HCT116 (cell line): ENCODE measurements at regions not wholly inside any gene's neighbourhood (a gene's known extent, or its start where the extent isn't known, plus 50 kb on each side); places are given as distances from the start of the nearest gene placed in this dataset.

Experiments
- POLR2A ChIP-seq: IDR thresholded peaks from 2 replicates; pipeline ENCODE4 v1.7.0; 2011; ENCODE audit warnings: borderline replicate concordance; ENCODE audit not compliant: insufficient read depth, insufficient read length; ENCODE audit errors: extremely low read depth
- POLR2AphosphoS5 ChIP-seq: IDR thresholded peaks from 2 replicates; pipeline ENCODE4 v1.6.1; 2011; ENCODE audit warnings: mild to moderate bottlenecking, low read depth, low read length, moderate library complexity
- ZNF274 ChIP-seq: fragments of 200-500 bp; sonication (Bioruptor generic); IDR thresholded peaks from 2 replicates; pipeline ENCODE4 v1.6.1; 2014; ENCODE audit warnings: mild to moderate bottlenecking, low read depth, low read length, inconsistent platforms
- TF ChIP-seq, protein P1 (sequence below): IDR thresholded peaks from 2 replicates; pipeline ENCODE4 v1.6.1; 2012
- TF ChIP-seq, protein P2 (sequence below), 3 experiments: fragments of 200-600 bp in 1 of 3; sonication (generic) in 1 of 3; IDR thresholded peaks in 2 of 3; conservative IDR thresholded peaks in 1 of 3; 2 replicates each; pipeline ENCODE4 v1.5.1; 2012 to 2017; ENCODE audit warnings: low read depth in 2 of 3, low read length in 2 of 3, antibody characterized with exemption in 1 of 3, borderline replicate concordance in 1 of 3, control low read depth in 1 of 3, mild to moderate bottlenecking in 1 of 3, mixed read lengths in 1 of 3, mixed run types in 1 of 3, moderate library complexity in 1 of 3; ENCODE audit not compliant: insufficient read depth in 1 of 3

DNA sequence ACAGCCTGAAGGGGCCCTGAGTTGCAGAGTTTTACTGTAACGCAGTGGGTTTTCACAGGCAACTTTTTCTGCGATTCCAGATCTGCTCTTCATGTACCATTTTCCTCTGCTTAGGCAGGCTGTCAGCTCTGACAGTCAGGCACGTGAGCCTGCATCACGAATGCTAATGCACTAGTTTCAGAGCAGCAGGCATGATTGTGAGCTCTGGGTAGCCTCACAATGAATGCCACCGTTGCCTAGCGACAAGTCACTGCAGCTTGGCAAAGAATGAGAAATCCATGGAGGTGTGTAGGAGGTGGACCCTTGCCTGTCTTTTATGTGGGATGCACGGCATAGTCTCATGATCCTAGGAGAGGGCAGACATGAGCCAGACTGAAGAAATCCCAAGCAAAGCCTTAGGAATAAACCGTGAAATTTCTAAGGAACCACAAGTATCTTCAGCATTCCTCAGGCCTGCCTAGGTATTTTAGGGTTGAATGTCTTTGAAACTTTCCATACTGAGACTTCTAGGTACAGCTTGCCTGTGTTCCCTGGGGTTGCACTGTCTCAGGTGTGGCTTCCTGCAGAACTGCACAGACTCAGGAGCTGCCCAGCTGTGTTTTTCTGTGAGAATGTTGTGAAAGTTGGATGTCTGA lies 774.7 kb upstream of the TSPY4 start:
- TF ChIP-seq POLR2AphosphoS5, result no peak
- TF ChIP-seq, protein P1, sequence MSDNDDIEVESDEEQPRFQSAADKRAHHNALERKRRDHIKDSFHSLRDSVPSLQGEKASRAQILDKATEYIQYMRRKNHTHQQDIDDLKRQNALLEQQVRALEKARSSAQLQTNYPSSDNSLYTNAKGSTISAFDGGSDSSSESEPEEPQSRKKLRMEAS, result no peak
- TF ChIP-seq, protein P2, sequence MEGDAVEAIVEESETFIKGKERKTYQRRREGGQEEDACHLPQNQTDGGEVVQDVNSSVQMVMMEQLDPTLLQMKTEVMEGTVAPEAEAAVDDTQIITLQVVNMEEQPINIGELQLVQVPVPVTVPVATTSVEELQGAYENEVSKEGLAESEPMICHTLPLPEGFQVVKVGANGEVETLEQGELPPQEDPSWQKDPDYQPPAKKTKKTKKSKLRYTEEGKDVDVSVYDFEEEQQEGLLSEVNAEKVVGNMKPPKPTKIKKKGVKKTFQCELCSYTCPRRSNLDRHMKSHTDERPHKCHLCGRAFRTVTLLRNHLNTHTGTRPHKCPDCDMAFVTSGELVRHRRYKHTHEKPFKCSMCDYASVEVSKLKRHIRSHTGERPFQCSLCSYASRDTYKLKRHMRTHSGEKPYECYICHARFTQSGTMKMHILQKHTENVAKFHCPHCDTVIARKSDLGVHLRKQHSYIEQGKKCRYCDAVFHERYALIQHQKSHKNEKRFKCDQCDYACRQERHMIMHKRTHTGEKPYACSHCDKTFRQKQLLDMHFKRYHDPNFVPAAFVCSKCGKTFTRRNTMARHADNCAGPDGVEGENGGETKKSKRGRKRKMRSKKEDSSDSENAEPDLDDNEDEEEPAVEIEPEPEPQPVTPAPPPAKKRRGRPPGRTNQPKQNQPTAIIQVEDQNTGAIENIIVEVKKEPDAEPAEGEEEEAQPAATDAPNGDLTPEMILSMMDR (IDR thresholded peaks at IDR 0.05 in 2 of 3, conservative IDR thresholded peaks at IDR 0.05 in 1 of 3; ENCODE audit: borderline replicate concordance in 1 of 3, insufficient read depth in 1 of 3, low read depth in 2 of 3, low read length in 2 of 3), result no peak
- no peak for TF ChIP-seq POLR2A
- TF ChIP-seq ZNF274, result no peak
